ENCODE measurements at regions not wholly inside any gene's neighbourhood (a gene's known extent, or its start where the extent isn't known, plus 50 kb on each side); places are given as distances from the start of the nearest gene placed in this dataset.

DNA sequence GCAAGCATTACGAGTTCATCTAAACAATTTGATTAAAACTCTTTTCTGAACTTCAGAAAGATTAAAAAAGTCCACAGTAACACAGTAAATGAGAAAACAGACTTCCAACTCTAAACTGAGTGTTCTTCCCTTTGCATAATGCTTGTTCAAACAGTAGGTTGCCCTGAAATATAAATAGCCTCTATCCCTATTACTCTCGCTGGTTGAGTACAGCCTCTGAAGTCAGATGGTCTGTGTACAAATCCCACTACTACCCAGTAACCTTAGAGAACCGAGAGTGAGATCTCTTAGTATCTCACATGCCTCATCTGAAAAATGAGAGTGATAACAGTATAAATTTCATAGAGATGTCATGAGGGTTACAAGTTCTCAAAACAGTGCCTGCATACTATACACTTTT, 591.6 kb downstream of the CAAP1 start:
- Histone ChIP-seq H3K4me2 (ENCODE audit: insufficient read depth in 1 of 2, low read depth in 2 of 2, low read length in 2 of 2) (no peak overlapping the region), H3K14ac (ENCODE audit: insufficient read length) (no peak overlapping the region), H4K91ac (replicated peaks; ENCODE audit: insufficient read length, low read length) (no peak overlapping the region), H3K79me2 (ENCODE audit: control insufficient read depth in 1 of 2, insufficient read depth in 2 of 2, low read length in 2 of 2) (no peaks in the 10 kb centered on the region), H3K23ac (ENCODE audit: insufficient read length) (no peak overlapping the region), H4K20me1 (replicated peaks in 1 of 2; ENCODE audit: control insufficient read depth in 1 of 2, insufficient read depth in 2 of 2, low read length in 2 of 2) (no peaks in the 10 kb centered on the region), H3K9ac (replicated peaks in 1 of 4; ENCODE audit: extremely low read depth in 1 of 4, low read depth in 3 of 4, low read length in 3 of 4) (no peak overlapping the region), H2BK12ac (ENCODE audit: low read depth, low read length) (no peak overlapping the region), H2BK5ac (ENCODE audit: low read depth, low read length) (no peak overlapping the region), H3K18ac (ENCODE audit: extremely low read depth, low read length) (no peak overlapping the region), H2BK120ac (replicated peaks; ENCODE audit: low read depth, low read length) (no peak overlapping the region), H4K8ac (ENCODE audit: extremely low read depth, insufficient read depth, low read length) (no peak overlapping the region), H3K4me3 (ENCODE audit: extremely low read depth in 1 of 4, insufficient read depth in 2 of 4, low read depth in 3 of 4, low read length in 4 of 4) (no peak overlapping the region), H2AK5ac (ENCODE audit: low read depth, low read length) (no peak overlapping the region), H3K4me1 (replicated peaks in 1 of 4; ENCODE audit: control insufficient read depth in 3 of 4, insufficient read depth in 4 of 4, low read length in 3 of 4) (no peaks in the 10 kb centered on the region), H3K56ac (replicated peaks; ENCODE audit: insufficient read length, low read depth, low read length) (no peak overlapping the region), H3K79me1 (ENCODE audit: low read depth, low read length) (no peaks in the 10 kb centered on the region), H2AFZ (ENCODE audit: low read length) (no peak overlapping the region), H2BK20ac (ENCODE audit: low read length) (no peak overlapping the region), H3K36me3 (ENCODE audit: control insufficient read depth in 2 of 4, insufficient read depth in 4 of 4, low read length in 3 of 4) (no peaks in the 10 kb centered on the region), H4K5ac (ENCODE audit: insufficient read length, low read depth, low read length) (no peak overlapping the region), H3K4ac (replicated peaks; ENCODE audit: insufficient read length, low read depth, low read length) (no peak overlapping the region), H3K9me3 (ENCODE audit: insufficient read depth in 2 of 2, low read depth in 1 of 2, low read length in 1 of 2) (no peaks in the 10 kb centered on the region), H2BK15ac (ENCODE audit: low read length) (no peak overlapping the region), H3K23me2 (ENCODE audit: low read depth, low read length) (no peaks in the 10 kb centered on the region), H3K27ac (ENCODE audit: low read depth, low read length) (no peak overlapping the region), H3K27me3 (replicated peaks in 1 of 4; ENCODE audit: control insufficient read depth in 3 of 4, extremely low read depth in 1 of 4, insufficient read depth in 3 of 4, low read length in 3 of 4) (no peaks in the 10 kb centered on the region)
- CTCF ChIA-PET (ENCODE audit: partially characterized antibody): no interaction called here
- TF ChIP-seq RFX5 (IDR thresholded peaks at IDR 0.05; ENCODE audit: borderline replicate concordance, low read depth, low read length) (no peak), FOSL1 (IDR thresholded peaks at IDR 0.05; ENCODE audit: insufficient read depth, low read depth, low read length) (no peak), ASH2L (IDR thresholded peaks at IDR 0.05; ENCODE audit: low read length) (no peak), KDM4A (IDR thresholded peaks at IDR 0.05; ENCODE audit: low read depth, low read length, severe bottlenecking) (no peak), TBP (IDR thresholded peaks at IDR 0.05; ENCODE audit: low read depth, low read length) (no peak), EZH2 (IDR thresholded peaks at IDR 0.05; ENCODE audit: low read depth, low read length, severe bottlenecking) (no peak), SAP30 (IDR thresholded peaks at IDR 0.05; ENCODE audit: insufficient read depth, insufficient replicate concordance, low read length) (no peak), POLR2AphosphoS5 (IDR thresholded peaks at IDR 0.05; ENCODE audit: low read depth, low read length) (no peak)
- 83% methylated on average over 3 of the region's 3 CpGs; no CpG with 5 or more reads in 1 of the 2 experiments for WGBS, 2 experiments (ENCODE audit: extremely low coverage in 1 of 2, insufficient coverage in 1 of 2, insufficient read length in 1 of 2, insufficient replicate concordance in 2 of 2, low coverage in 1 of 2, low lambda C conversion rate in 2 of 2, missing lambda C conversion rate in 1 of 2)
- FAIRE-seq (no peak), DNase-seq (ENCODE audit: low read depth in 1 of 2, low spot score in 2 of 2) (no peak)
- POLR2A ChIA-PET (ENCODE audit: partially characterized antibody): no interaction called here
